Esophagus muscularis mucosa (tissue), 4 donors: ENCODE measurements at regions not wholly inside any gene's neighbourhood (a gene's known extent, or its start where the extent isn't known, plus 50 kb on each side); places are given as distances from the start of the nearest gene placed in this dataset.

Experiments
- EP300 ChIP-seq: sonication (generic); formaldehyde crosslinking; IDR thresholded peaks from one replicate; pipeline ENCODE4 v1.6.1; 2017; ENCODE audit warnings: antibody characterized with exemption
- POLR2A ChIP-seq: fragments of 450-650 bp; IDR thresholded peaks from one replicate; pipeline ENCODE4 v1.6.1; 2017; ENCODE audit warnings: antibody characterized with exemption, moderate library complexity, mild to moderate bottlenecking, low read depth
- POLR2AphosphoS5 ChIP-seq, 2 donors: sonication (generic); formaldehyde crosslinking; IDR thresholded peaks; one replicate each; pipeline ENCODE4 v1.6.1; 2017; ENCODE audit warnings: antibody characterized with exemption in 2 of 2
- TF ChIP-seq, protein P1 (sequence below), 3 experiments: fragments of 200-600 bp in 2 of 3; fragments of 450-650 bp in 1 of 3; sonication (generic) in 2 of 3; IDR thresholded peaks; one replicate each; pipeline ENCODE4 v1.5.1; 2017 to 2019; ENCODE audit warnings: antibody characterized with exemption in 3 of 3, mild to moderate bottlenecking in 2 of 3, moderate library complexity in 1 of 3

DNA sequence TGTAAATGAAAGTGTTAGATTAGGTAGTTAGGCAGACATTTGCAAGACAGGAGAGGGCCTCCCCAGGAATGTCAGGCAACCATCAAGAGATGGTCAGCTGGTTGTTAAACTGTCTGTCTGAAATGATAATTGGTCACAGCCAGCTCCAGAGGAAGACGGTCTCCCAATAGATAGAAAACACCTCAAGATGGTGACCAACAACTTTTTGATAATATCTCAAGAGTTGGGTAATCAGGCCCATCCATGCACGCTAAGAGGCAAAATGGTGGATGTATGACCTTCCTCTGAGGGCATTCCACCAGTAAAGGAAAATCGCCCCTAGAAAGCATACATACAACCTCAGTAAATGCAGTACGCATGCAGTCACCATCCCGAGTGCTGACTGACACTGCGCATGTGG is 118.2 kb downstream of the MAP3K21 start:
- TF ChIP-seq POLR2A (no peak), POLR2AphosphoS5 (IDR thresholded peaks at IDR 0.05) (no peak), EP300 (no peak)
- TF ChIP-seq, protein P1, sequence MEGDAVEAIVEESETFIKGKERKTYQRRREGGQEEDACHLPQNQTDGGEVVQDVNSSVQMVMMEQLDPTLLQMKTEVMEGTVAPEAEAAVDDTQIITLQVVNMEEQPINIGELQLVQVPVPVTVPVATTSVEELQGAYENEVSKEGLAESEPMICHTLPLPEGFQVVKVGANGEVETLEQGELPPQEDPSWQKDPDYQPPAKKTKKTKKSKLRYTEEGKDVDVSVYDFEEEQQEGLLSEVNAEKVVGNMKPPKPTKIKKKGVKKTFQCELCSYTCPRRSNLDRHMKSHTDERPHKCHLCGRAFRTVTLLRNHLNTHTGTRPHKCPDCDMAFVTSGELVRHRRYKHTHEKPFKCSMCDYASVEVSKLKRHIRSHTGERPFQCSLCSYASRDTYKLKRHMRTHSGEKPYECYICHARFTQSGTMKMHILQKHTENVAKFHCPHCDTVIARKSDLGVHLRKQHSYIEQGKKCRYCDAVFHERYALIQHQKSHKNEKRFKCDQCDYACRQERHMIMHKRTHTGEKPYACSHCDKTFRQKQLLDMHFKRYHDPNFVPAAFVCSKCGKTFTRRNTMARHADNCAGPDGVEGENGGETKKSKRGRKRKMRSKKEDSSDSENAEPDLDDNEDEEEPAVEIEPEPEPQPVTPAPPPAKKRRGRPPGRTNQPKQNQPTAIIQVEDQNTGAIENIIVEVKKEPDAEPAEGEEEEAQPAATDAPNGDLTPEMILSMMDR (IDR thresholded peaks at IDR 0.05): no peak
